GM19238 (cell line): ENCODE measurements at regions not wholly inside any gene's neighbourhood (a gene's known extent, or its start where the extent isn't known, plus 50 kb on each side); places are given as distances from the start of the nearest gene placed in this dataset.

Experiments used
- DNase-seq: peaks from one replicate; pipeline ENCODE4 v3.0.0; 2011; ENCODE audit warnings: low spot score; ENCODE audit not compliant: insufficient read length

GRCh38 chr6:97790926-97791590 lies 508.0 kb upstream of the MMS22L start:
- DNase-seq: no peak

GRCh38 chr6:97805596-97805995 lies 522.6 kb upstream of the MMS22L start:
- no peak for DNase-seq

GRCh38 chr6:97812940-97813339 lies 529.9 kb upstream of the MMS22L start:
- no peak for DNase-seq

- no peak for DNase-seq
Measured at GRCh38 chr6:97813889-97814567, 531.0 kb upstream of the MMS22L start.

- DNase-seq: no peak
Measured at GRCh38 chr6:97815301-97815812, 532.3 kb upstream of the MMS22L start.

GRCh38 chr6:97816526-97816925 lies 533.5 kb upstream of the MMS22L start:
- DNase-seq: no peak

- no peak for DNase-seq
Measured at GRCh38 chr6:97819710-97820109, 536.7 kb upstream of the MMS22L start.

GRCh38 chr6:97820400-97820799 lies 537.4 kb upstream of the MMS22L start:
- no peak for DNase-seq

GRCh38 chr6:97822632-97823031 lies 539.6 kb upstream of the MMS22L start:
- DNase-seq: no peak

GRCh38 chr6:97841763-97842162 lies 558.7 kb upstream of the MMS22L start:
- no peak for DNase-seq

- no peak for DNase-seq
Measured at GRCh38 chr6:97842521-97842920, 559.5 kb upstream of the MMS22L start.

GRCh38 chr6:97849390-97849789 lies 566.4 kb upstream of the MMS22L start:
- DNase-seq: no peak

- no peak for DNase-seq
Measured at GRCh38 chr6:97850458-97851212, 567.6 kb upstream of the MMS22L start.

GRCh38 chr6:97863697-97864096 lies 580.7 kb upstream of the MMS22L start:
- DNase-seq: no peak

GRCh38 chr6:97864366-97864765 lies 581.4 kb upstream of the MMS22L start:
- no peak for DNase-seq

- DNase-seq: no peak
Measured at GRCh38 chr6:97864826-97865225, 581.8 kb upstream of the MMS22L start.

GRCh38 chr6:97865612-97866011 lies 582.6 kb upstream of the MMS22L start:
- no peak for DNase-seq

- DNase-seq: no peak
Measured at GRCh38 chr6:97866616-97867015, 583.6 kb upstream of the MMS22L start.

GRCh38 chr6:97867177-97867576 lies 584.2 kb upstream of the MMS22L start:
- DNase-seq: no peak

- no peak for DNase-seq
Measured at GRCh38 chr6:97870273-97870672, 587.3 kb upstream of the MMS22L start.

GRCh38 chr6:97876711-97877110 lies 593.7 kb upstream of the MMS22L start:
- no peak for DNase-seq

GRCh38 chr6:97882755-97883154 lies 599.7 kb upstream of the MMS22L start:
- no peak for DNase-seq
